Memory B cell (primary cell): ENCODE measurements at regions not wholly inside any gene's neighbourhood (a gene's known extent, or its start where the extent isn't known, plus 50 kb on each side); places are given as distances from the start of the nearest gene placed in this dataset.

ENCODE experiments used
- ATAC-seq: fragments of 150-1000 bp; cut with Tn5 transposase; 2 replicates; pipeline ENCODE4 v1.10.0; 2021; ENCODE audit warnings: low read depth, mild to moderate bottlenecking, moderate library complexity
- DNase-seq, 2 donors: peaks; one replicate each; pipeline ENCODE4 v3.0.0; 2022; ENCODE audit warnings: low spot score in 2 of 2
- H3K27ac Mint-ChIP-seq: one replicate; pipeline ENCODE4 v1.8.0; 2022; ENCODE audit warnings: mild to moderate bottlenecking, moderate library complexity, mixed read lengths
- H3K27me3 Mint-ChIP-seq: one replicate; pipeline ENCODE4 v1.8.0; 2022; ENCODE audit warnings: mixed read lengths
- H3K36me3 Mint-ChIP-seq: one replicate; pipeline ENCODE4 v1.8.0; 2022; ENCODE audit warnings: mild to moderate bottlenecking, mixed read lengths
- H3K4me1 Mint-ChIP-seq: one replicate; pipeline ENCODE4 v1.8.0; 2022; ENCODE audit warnings: mixed read lengths
- H3K4me3 Mint-ChIP-seq: one replicate; pipeline ENCODE4 v1.8.0; 2022; ENCODE audit warnings: mild to moderate bottlenecking, moderate library complexity, mixed read lengths
- H3K9me3 Mint-ChIP-seq: one replicate; pipeline ENCODE4 v1.8.0; 2022; ENCODE audit warnings: mixed read lengths

DNA sequence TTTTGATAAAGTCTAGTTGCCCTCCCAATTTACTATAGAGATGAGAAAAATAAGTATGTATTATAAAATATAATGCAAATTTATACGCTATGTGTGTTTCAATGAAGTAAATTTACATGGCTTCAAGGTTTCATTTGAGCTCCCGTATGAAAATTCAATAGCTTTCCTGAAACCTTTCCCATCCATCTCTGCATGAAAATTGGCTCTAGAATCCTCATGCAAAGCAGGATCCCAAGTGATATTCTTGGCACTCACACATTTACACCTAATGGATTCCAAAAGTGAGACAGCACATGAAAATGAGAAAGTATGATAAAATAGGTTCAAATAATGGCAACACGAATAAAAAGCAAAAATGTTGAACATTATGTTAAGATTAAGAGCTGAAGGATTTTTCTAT, 1595.8 kb upstream of the SEL1L start:
- H3K27me3 Mint-ChIP-seq, result no peaks in the 10 kb centered on the region
- no peak overlapping the region for H3K27ac Mint-ChIP-seq

DNA sequence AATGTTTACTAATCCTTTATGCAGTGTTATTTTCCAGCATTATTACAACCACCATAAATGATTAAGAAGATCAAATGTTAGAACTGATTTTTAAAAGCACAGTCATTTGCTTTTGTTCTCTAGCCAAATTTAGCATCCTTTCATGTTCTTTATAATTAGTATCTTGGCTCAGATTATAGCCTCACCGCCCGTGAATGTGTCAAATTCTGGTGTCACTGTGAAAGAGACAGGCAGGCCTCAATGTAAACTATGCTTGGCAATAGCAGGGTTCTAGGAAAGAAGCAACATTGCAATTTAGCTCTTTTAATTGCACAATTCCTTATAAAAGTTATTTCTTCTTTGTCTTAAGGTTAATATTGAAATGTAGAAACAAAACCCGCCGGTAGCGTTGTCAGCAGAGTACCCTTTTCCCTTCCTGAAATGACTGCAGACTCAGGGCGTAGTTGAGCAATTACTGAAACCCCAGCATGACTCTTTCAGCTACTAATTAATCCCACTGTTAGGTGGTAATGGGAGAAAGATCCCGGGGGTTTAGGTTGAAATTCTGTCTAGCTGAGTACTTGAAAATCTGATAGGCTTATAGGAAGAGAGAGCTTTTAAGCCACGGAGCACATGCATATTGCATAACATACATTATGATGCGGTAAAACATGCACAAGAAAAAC, 1600.5 kb upstream of the SEL1L start:
- Mint-ChIP-seq H3K27me3 (no peaks in the 10 kb centered on the region), H3K9me3 (peaks cover 7% of the 10 kb centered on the region), H3K4me1 (no peaks in the 10 kb centered on the region), H3K36me3 (no peaks in the 10 kb centered on the region), H3K27ac (no peak overlapping the region), H3K4me3 (no peak overlapping the region)
- ATAC-seq (no peak), DNase-seq (no peak)

More for the DNA sequence above, 1595.8 kb upstream of the SEL1L start:
- no peak overlapping the region for H3K4me3 Mint-ChIP-seq
- DNase-seq, result no peak
- ATAC-seq, result no peak
- H3K36me3 Mint-ChIP-seq, result no peaks in the 10 kb centered on the region
- peaks cover 14% of the 10 kb centered on the region for H3K9me3 Mint-ChIP-seq
- H3K4me1 Mint-ChIP-seq, result no peaks in the 10 kb centered on the region

GRCh38 chr14:83140756-83141155, 1607.1 kb upstream of the SEL1L start:
- Mint-ChIP-seq H3K27ac (no peak overlapping the region), H3K4me3 (no peak overlapping the region), H3K27me3 (no peaks in the 10 kb centered on the region), H3K4me1 (no peaks in the 10 kb centered on the region), H3K9me3 (peaks cover 10% of the 10 kb centered on the region), H3K36me3 (no peaks in the 10 kb centered on the region)
- ATAC-seq, result no peak
- DNase-seq, result no peak

DNA sequence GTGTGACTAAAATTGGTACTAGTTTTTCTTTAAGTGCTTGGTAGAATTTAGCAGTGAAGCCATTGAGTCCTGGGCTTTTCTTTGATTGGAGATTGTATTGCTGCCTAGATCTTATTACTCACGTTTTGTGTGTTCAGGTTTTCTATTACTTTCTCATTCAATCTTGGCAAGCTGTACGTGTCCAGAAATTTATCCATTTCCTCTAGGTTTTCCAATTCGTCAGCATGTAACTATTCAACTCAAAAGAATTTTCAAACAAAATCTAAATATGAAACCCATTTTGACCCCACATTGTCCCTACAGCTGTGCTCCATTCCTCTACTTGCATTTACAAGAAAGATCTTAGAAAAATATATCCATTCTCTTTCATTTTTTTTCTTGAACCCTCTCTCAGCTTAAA, 1613.4 kb upstream of the SEL1L start:
- H3K4me3 Mint-ChIP-seq, result no peak overlapping the region
- no peak overlapping the region for H3K27ac Mint-ChIP-seq
- no peaks in the 10 kb centered on the region for H3K4me1 Mint-ChIP-seq
- H3K27me3 Mint-ChIP-seq, result no peaks in the 10 kb centered on the region
- DNase-seq (no peak), ATAC-seq (no peak)
- peaks cover 10% of the 10 kb centered on the region for H3K9me3 Mint-ChIP-seq
- H3K36me3 Mint-ChIP-seq, result no peaks in the 10 kb centered on the region

GRCh38 chr14:83151571-83151970, 1617.9 kb upstream of the SEL1L start:
- H3K4me1 Mint-ChIP-seq, result no peaks in the 10 kb centered on the region
- no peak overlapping the region for H3K4me3 Mint-ChIP-seq
- DNase-seq (no peak), ATAC-seq (no peak)
- H3K27ac Mint-ChIP-seq, result no peak overlapping the region
- H3K27me3 Mint-ChIP-seq, result no peaks in the 10 kb centered on the region
- H3K9me3 Mint-ChIP-seq, result peaks cover 4% of the 10 kb centered on the region
- no peaks in the 10 kb centered on the region for H3K36me3 Mint-ChIP-seq

GRCh38 chr14:83153081-83153480, 1619.4 kb upstream of the SEL1L start:
- ATAC-seq (no peak), DNase-seq (no peak)
- Mint-ChIP-seq H3K27me3 (no peaks in the 10 kb centered on the region), H3K4me1 (no peaks in the 10 kb centered on the region), H3K36me3 (no peaks in the 10 kb centered on the region), H3K9me3 (peaks cover 7% of the 10 kb centered on the region), H3K27ac (no peak overlapping the region), H3K4me3 (no peak overlapping the region)

DNA sequence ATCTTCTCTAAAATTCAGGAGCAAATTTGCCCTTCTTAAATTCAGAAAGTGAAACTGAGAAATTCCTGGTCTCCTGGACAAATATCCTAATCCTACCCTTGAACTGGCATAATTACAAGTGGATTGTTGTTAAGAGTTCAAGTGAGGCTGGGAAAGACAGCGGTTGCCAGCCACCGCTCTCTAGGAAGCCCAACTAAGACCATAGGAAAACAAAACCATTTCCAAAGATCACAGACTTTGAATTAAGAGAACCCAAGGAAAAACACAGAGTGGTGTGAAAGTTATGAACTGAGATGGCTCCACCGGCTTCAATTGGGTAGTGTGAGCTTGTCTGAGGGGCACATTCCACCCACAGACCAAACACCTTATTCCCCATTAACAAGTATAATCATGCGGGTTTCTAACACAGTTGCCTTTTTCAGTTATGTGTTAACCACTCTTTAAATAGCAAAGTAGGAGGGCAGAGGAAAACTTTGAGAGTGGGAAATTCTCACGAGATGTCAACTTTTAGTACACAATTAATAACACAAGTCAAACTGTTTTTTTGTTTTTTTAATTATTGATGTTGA, 1628.8 kb upstream of the SEL1L start:
- H3K27me3 Mint-ChIP-seq, result no peaks in the 10 kb centered on the region
- ATAC-seq, result no peak
- no peak for DNase-seq
- no peaks in the 10 kb centered on the region for H3K36me3 Mint-ChIP-seq
- H3K27ac Mint-ChIP-seq, result no peak overlapping the region
- no peaks in the 10 kb centered on the region for H3K4me1 Mint-ChIP-seq
- peaks cover 4% of the 10 kb centered on the region for H3K9me3 Mint-ChIP-seq
- no peak overlapping the region for H3K4me3 Mint-ChIP-seq

DNA sequence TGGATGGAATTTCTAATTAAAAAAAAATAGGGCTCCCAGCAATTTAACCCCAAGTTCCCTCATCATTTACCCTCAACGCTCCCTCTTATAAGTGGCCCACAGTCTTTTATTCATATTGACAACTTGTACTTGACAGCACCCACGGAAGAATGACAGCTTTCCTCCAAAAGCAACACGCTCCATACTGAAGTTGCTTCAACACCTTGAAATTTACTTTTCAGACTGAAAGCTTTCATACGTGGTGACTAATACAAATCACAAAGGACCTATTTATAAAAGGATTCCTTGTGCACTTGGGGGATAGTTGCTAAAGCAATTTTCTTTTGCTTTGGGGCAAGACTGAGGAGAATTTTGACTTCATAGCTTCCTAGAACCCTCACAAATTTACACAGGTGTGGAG, 1629.4 kb upstream of the SEL1L start:
- Mint-ChIP-seq H3K36me3 (no peaks in the 10 kb centered on the region), H3K27ac (no peak overlapping the region)

GRCh38 chr14:83164016-83164415, 1630.4 kb upstream of the SEL1L start:
- DNase-seq (no peak), ATAC-seq (no peak)
- Mint-ChIP-seq H3K4me1 (no peaks in the 10 kb centered on the region), H3K9me3 (peaks cover 6% of the 10 kb centered on the region), H3K27me3 (no peaks in the 10 kb centered on the region), H3K4me3 (no peak overlapping the region), H3K27ac (no peak overlapping the region), H3K36me3 (no peaks in the 10 kb centered on the region)

More for the DNA sequence above, 1629.4 kb upstream of the SEL1L start:
- no peaks in the 10 kb centered on the region for H3K27me3 Mint-ChIP-seq
- DNase-seq (no peak), ATAC-seq (no peak)
- H3K4me1 Mint-ChIP-seq, result no peaks in the 10 kb centered on the region
- no peak overlapping the region for H3K4me3 Mint-ChIP-seq
- peaks cover 6% of the 10 kb centered on the region for H3K9me3 Mint-ChIP-seq

GRCh38 chr14:83164591-83164990, 1630.9 kb upstream of the SEL1L start:
- Mint-ChIP-seq H3K4me3 (no peak overlapping the region), H3K36me3 (no peaks in the 10 kb centered on the region), H3K4me1 (no peaks in the 10 kb centered on the region), H3K27ac (no peak overlapping the region), H3K27me3 (no peaks in the 10 kb centered on the region), H3K9me3 (peaks cover 6% of the 10 kb centered on the region)
- ATAC-seq (no peak), DNase-seq (no peak)

DNA sequence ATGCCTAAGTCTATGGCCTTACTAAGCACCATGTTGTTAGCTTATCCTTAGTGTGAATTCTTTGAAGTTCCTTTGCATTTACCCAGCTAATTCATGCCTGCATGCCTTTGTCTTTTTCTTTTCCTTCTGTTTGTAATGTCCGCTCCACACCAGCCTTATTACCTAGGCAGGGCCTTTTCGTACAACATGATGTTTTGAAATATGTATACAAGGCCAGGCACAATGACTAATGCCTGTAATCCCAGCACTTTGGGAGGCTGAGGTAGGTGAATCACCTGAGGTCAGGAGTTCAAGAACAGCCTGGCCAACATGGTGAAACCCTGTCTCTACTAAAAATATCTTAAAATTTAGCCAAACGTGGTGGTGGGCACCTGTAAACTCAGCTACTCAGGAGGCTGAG, 1636.5 kb upstream of the SEL1L start:
- Mint-ChIP-seq H3K27ac (no peak overlapping the region), H3K9me3 (peaks cover 12% of the 10 kb centered on the region), H3K27me3 (no peaks in the 10 kb centered on the region), H3K4me1 (no peaks in the 10 kb centered on the region), H3K36me3 (no peaks in the 10 kb centered on the region), H3K4me3 (no peak overlapping the region)
- ATAC-seq (no peak), DNase-seq (no peak)

DNA sequence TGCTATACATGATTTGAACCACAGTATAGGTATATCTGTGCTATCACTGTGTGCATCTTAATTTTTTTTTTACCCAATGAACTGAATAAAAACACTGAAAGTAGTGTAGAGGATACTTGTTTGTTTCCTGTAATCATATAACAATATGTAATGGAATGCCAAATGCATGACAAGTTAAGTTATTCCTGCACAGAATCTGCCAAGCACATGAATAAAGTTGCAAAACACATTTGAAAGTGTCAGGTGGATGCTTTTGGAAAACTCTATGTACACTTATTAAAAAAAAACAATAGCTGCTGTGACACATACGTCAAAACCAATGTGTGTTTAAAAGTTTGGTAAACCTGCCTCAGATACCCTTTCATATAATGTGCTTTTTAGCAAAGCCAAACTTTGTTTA, 1638.1 kb upstream of the SEL1L start:
- ATAC-seq (no peak), DNase-seq (no peak)
- Mint-ChIP-seq H3K27me3 (no peaks in the 10 kb centered on the region), H3K4me3 (no peak overlapping the region), H3K4me1 (no peaks in the 10 kb centered on the region), H3K27ac (no peak overlapping the region), H3K36me3 (no peaks in the 10 kb centered on the region), H3K9me3 (peaks cover 12% of the 10 kb centered on the region)

- no peak overlapping the region for H3K4me3 Mint-ChIP-seq
- no peaks in the 10 kb centered on the region for H3K4me1 Mint-ChIP-seq
- no peaks in the 10 kb centered on the region for H3K27me3 Mint-ChIP-seq
- H3K27ac Mint-ChIP-seq, result no peak overlapping the region
- no peak for DNase-seq
- no peak for ATAC-seq
- no peaks in the 10 kb centered on the region for H3K36me3 Mint-ChIP-seq
- H3K9me3 Mint-ChIP-seq, result peaks cover 8% of the 10 kb centered on the region
Observed at GRCh38 chr14:83172363-83172762, 1638.7 kb upstream of the SEL1L start.

GRCh38 chr14:83173687-83174086, 1640.0 kb upstream of the SEL1L start:
- Mint-ChIP-seq H3K27ac (no peak overlapping the region), H3K4me3 (no peak overlapping the region), H3K9me3 (peaks cover 6% of the 10 kb centered on the region), H3K27me3 (no peaks in the 10 kb centered on the region), H3K36me3 (no peaks in the 10 kb centered on the region), H3K4me1 (no peaks in the 10 kb centered on the region)
- no peak for ATAC-seq
- no peak for DNase-seq

- DNase-seq (no peak), ATAC-seq (no peak)
- Mint-ChIP-seq H3K27ac (no peak overlapping the region), H3K4me3 (no peak overlapping the region), H3K27me3 (no peaks in the 10 kb centered on the region), H3K4me1 (no peaks in the 10 kb centered on the region), H3K9me3 (peaks cover 11% of the 10 kb centered on the region), H3K36me3 (no peaks in the 10 kb centered on the region)
Observed at GRCh38 chr14:83184531-83184930, 1650.9 kb upstream of the SEL1L start.
